ENCODE measurements at regions not wholly inside any gene's neighbourhood (a gene's known extent, or its start where the extent isn't known, plus 50 kb on each side); places are given as distances from the start of the nearest gene placed in this dataset.

- TF ChIP-seq POLR2AphosphoS5 (IDR thresholded peaks at IDR 0.05) (no peak), CTCF (IDR thresholded peaks at IDR 0.05) (no peak)
Observed at GRCh38 chr1:230503726-230504125, 77.6 kb upstream of the PGBD5 start.
